Peyer's patch (tissue), 4 donors: ENCODE measurements at regions not wholly inside any gene's neighbourhood (a gene's known extent, or its start where the extent isn't known, plus 50 kb on each side); places are given as distances from the start of the nearest gene placed in this dataset.

Experiments
- POLR2A ChIP-seq, 2 donors: fragments of 450-650 bp; IDR thresholded peaks; one replicate each; pipeline ENCODE4 v1.5.1; 2017; ENCODE audit warnings: antibody characterized with exemption in 2 of 2, mild to moderate bottlenecking in 2 of 2, moderate library complexity in 2 of 2
- TF ChIP-seq, protein P1 (sequence below), 6 experiments: fragments of 450-650 bp in 4 of 6; fragments of 200-600 bp in 2 of 6; sonication (generic) in 1 of 6; IDR thresholded peaks; one replicate each; pipeline ENCODE4 v1.5.1; 2017 to 2019; ENCODE audit warnings: antibody characterized with exemption in 6 of 6, mild to moderate bottlenecking in 3 of 6, moderate library complexity in 1 of 6

DNA sequence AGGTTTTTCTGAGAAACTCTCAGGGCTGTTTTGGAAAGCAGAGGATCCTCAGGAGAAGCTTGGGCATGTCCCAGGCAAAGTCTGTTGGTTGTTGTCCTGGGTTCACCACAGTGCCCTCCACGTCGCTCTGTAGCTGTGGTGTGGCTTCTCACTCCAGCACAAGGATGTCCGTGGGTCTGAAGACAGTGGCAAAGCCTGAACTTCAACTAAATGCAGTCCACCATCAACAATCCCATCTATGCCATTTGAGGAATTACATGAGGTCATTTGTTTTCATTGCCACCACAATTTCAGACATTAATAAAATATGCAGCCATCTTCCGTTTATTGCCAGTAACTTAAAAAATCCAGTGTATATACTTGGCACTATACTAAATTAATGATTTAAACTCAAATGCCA, 272.1 kb downstream of the LRIG3 start:
- TF ChIP-seq POLR2A (IDR thresholded peaks at IDR 0.05), result no peak
- TF ChIP-seq, protein P1, sequence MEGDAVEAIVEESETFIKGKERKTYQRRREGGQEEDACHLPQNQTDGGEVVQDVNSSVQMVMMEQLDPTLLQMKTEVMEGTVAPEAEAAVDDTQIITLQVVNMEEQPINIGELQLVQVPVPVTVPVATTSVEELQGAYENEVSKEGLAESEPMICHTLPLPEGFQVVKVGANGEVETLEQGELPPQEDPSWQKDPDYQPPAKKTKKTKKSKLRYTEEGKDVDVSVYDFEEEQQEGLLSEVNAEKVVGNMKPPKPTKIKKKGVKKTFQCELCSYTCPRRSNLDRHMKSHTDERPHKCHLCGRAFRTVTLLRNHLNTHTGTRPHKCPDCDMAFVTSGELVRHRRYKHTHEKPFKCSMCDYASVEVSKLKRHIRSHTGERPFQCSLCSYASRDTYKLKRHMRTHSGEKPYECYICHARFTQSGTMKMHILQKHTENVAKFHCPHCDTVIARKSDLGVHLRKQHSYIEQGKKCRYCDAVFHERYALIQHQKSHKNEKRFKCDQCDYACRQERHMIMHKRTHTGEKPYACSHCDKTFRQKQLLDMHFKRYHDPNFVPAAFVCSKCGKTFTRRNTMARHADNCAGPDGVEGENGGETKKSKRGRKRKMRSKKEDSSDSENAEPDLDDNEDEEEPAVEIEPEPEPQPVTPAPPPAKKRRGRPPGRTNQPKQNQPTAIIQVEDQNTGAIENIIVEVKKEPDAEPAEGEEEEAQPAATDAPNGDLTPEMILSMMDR (IDR thresholded peaks at IDR 0.05), result no peak
